Spinal cord (tissue), 9 donors: ENCODE measurements at regions not wholly inside any gene's neighbourhood (a gene's known extent, or its start where the extent isn't known, plus 50 kb on each side); places are given as distances from the start of the nearest gene placed in this dataset.

Source experiments
- DNase-seq, 6 donors: peaks; one replicate each; pipeline versions ENCODE4 v3.0.0 to v3.0.0-alpha.2; 2013 to 2015; ENCODE audit warnings: low spot score in 6 of 6, low read depth in 4 of 6
- H3K27ac ChIP-seq: one replicate; pipeline ENCODE4 v1.5.1; 2013; ENCODE audit warnings: low read depth, low read length, control low read depth
- H3K27me3 ChIP-seq: one replicate; pipeline ENCODE4 v1.6.1; 2013; ENCODE audit warnings: low read length; ENCODE audit not compliant: control insufficient read depth, insufficient read depth
- H3K36me3 ChIP-seq: one replicate; pipeline ENCODE4 v1.6.1; 2013; ENCODE audit warnings: low read length; ENCODE audit not compliant: control insufficient read depth, insufficient read depth
- H3K4me1 ChIP-seq: one replicate; pipeline ENCODE4 v1.6.1; 2013; ENCODE audit warnings: low read length; ENCODE audit not compliant: control insufficient read depth, insufficient read depth
- H3K4me3 ChIP-seq: one replicate; pipeline ENCODE4 v1.5.1; 2013; ENCODE audit warnings: low read depth, low read length, control low read depth
- H3K9me3 ChIP-seq: one replicate; pipeline ENCODE4 v1.6.1; 2013; ENCODE audit warnings: low read length; ENCODE audit not compliant: control insufficient read depth, insufficient read depth
- WGBS: methylation state at CpG from one replicate; pipeline ENCODE4 v1.1.5; 2013; ENCODE audit warnings: missing lambda C conversion rate; ENCODE audit not compliant: insufficient coverage; 5-methylcytosine and 5-hydroxymethylcytosine counted together
- donor health status: healthy.

- Histone ChIP-seq H3K4me1 (peaks cover 3% of the 10 kb centered on the region), H3K27me3 (no peaks in the 10 kb centered on the region), H3K27ac (no peak overlapping the region), H3K4me3 (no peak overlapping the region), H3K9me3 (no peaks in the 10 kb centered on the region), H3K36me3 (no peaks in the 10 kb centered on the region)
- no peak for DNase-seq
Measured at GRCh38 chr6:19157486-19157885, 679.7 kb upstream of the ID4 start.

- Histone ChIP-seq H3K4me3 (no peak overlapping the region), H3K4me1 (peaks cover 3% of the 10 kb centered on the region), H3K27me3 (no peaks in the 10 kb centered on the region), H3K36me3 (no peaks in the 10 kb centered on the region), H3K9me3 (no peaks in the 10 kb centered on the region), H3K27ac (no peak overlapping the region)
- WGBS, result no CpG with 5 or more reads among the region's 1 CpG
- no peak for DNase-seq
Measured at GRCh38 chr6:19158586-19158985, 678.6 kb upstream of the ID4 start.

- Histone ChIP-seq H3K36me3 (no peaks in the 10 kb centered on the region), H3K4me3 (no peak overlapping the region), H3K9me3 (no peaks in the 10 kb centered on the region), H3K27me3 (no peaks in the 10 kb centered on the region), H3K27ac (no peak overlapping the region), H3K4me1 (no peaks in the 10 kb centered on the region)
- no CpG with 5 or more reads among the region's 1 CpG for WGBS
- no peak for DNase-seq
Measured at GRCh38 chr6:19159089-19159488, 678.1 kb upstream of the ID4 start.

- DNase-seq, result no peak
- Histone ChIP-seq H3K4me1 (no peaks in the 10 kb centered on the region), H3K4me3 (no peak overlapping the region), H3K27ac (no peak overlapping the region), H3K36me3 (no peaks in the 10 kb centered on the region), H3K9me3 (no peaks in the 10 kb centered on the region), H3K27me3 (no peaks in the 10 kb centered on the region)
- WGBS, result no CpG with 5 or more reads among the region's 2 CpGs
Measured at GRCh38 chr6:19159561-19159960, 677.6 kb upstream of the ID4 start.

GRCh38 chr6:19160081-19160730 is 677.0 kb upstream of the ID4 start:
- H3K4me3 ChIP-seq, result no peak overlapping the region
- no CpG with 5 or more reads among the region's 2 CpGs for WGBS
- no peak for DNase-seq

GRCh38 chr6:19167251-19167650 is 669.9 kb upstream of the ID4 start:
- Histone ChIP-seq H3K36me3 (no peaks in the 10 kb centered on the region), H3K9me3 (no peaks in the 10 kb centered on the region), H3K4me3 (no peak overlapping the region), H3K27me3 (no peaks in the 10 kb centered on the region), H3K27ac (peak overlapping the region; percentile 8), H3K4me1 (no peaks in the 10 kb centered on the region)
- DNase-seq, result peak in 3 of 6 donors; percentile 11 to 62 (median 37)
- 30% methylated on average over 2 of the region's 2 CpGs for WGBS

More at GRCh38 chr6:19160081-19160730, 677.0 kb upstream of the ID4 start:
- Histone ChIP-seq H3K27me3 (no peaks in the 10 kb centered on the region), H3K9me3 (no peaks in the 10 kb centered on the region), H3K27ac (no peak overlapping the region), H3K36me3 (no peaks in the 10 kb centered on the region), H3K4me1 (no peaks in the 10 kb centered on the region)

GRCh38 chr6:19169366-19169765 is 667.8 kb upstream of the ID4 start:
- H3K36me3 ChIP-seq, result no peaks in the 10 kb centered on the region
- H3K27ac ChIP-seq, result no peak overlapping the region
- WGBS, result 92% methylated on average over 2 of the region's 5 CpGs
- no peaks in the 10 kb centered on the region for H3K27me3 ChIP-seq
- no peak overlapping the region for H3K4me3 ChIP-seq
- DNase-seq, result peak in 1 of 6 donors; percentile 22
- H3K4me1 ChIP-seq, result no peaks in the 10 kb centered on the region
- H3K9me3 ChIP-seq, result no peaks in the 10 kb centered on the region

GRCh38 chr6:19175023-19175422 is 662.1 kb upstream of the ID4 start:
- H3K36me3 ChIP-seq, result no peaks in the 10 kb centered on the region
- H3K27me3 ChIP-seq, result no peaks in the 10 kb centered on the region
- no peak overlapping the region for H3K27ac ChIP-seq
- H3K4me1 ChIP-seq, result no peaks in the 10 kb centered on the region
- peak in 1 of 6 donors; percentile 59 for DNase-seq
- no CpG with 5 or more reads among the region's 3 CpGs for WGBS
- no peak overlapping the region for H3K4me3 ChIP-seq
- H3K9me3 ChIP-seq, result no peaks in the 10 kb centered on the region

GRCh38 chr6:19180348-19181072 is 656.7 kb upstream of the ID4 start:
- peak in 2 of 6 donors; percentile 11 to 60 for DNase-seq
- H3K4me3 ChIP-seq, result no peak overlapping the region
- no peak overlapping the region for H3K27ac ChIP-seq
- 69% methylated on average over 5 of the region's 13 CpGs for WGBS
- no peaks in the 10 kb centered on the region for H3K4me1 ChIP-seq
- H3K36me3 ChIP-seq, result no peaks in the 10 kb centered on the region
- H3K27me3 ChIP-seq, result no peaks in the 10 kb centered on the region
- H3K9me3 ChIP-seq, result peaks cover 2% of the 10 kb centered on the region

- no peak overlapping the region for H3K27ac ChIP-seq
- no peaks in the 10 kb centered on the region for H3K4me1 ChIP-seq
- peaks cover 2% of the 10 kb centered on the region for H3K9me3 ChIP-seq
- no peak overlapping the region for H3K4me3 ChIP-seq
- peak in 1 of 6 donors; percentile 3 for DNase-seq
- WGBS, result no CpG with 5 or more reads among the region's 1 CpG
- H3K36me3 ChIP-seq, result no peaks in the 10 kb centered on the region
- H3K27me3 ChIP-seq, result no peaks in the 10 kb centered on the region
Measured at GRCh38 chr6:19181211-19181610, 656.0 kb upstream of the ID4 start.
